Fibroblast of villous mesenchyme (primary cell): ENCODE measurements at regions not wholly inside any gene's neighbourhood (a gene's known extent, or its start where the extent isn't known, plus 50 kb on each side); places are given as distances from the start of the nearest gene placed in this dataset.

ENCODE experiments used
- DNase-seq: peaks from one replicate; pipeline ENCODE4 v3.0.0-alpha.2; 2010; ENCODE audit warnings: low read depth
- H3K4me3 ChIP-seq: 2 replicates; pipeline ENCODE4 v1.5.1; 2011; ENCODE audit warnings: low read depth, mild to moderate bottlenecking, low read length
- TF ChIP-seq, protein P1 (sequence below): IDR thresholded peaks from 2 replicates; pipeline ENCODE4 v1.5.1; 2012; ENCODE audit warnings: low read depth, mild to moderate bottlenecking, low read length; ENCODE audit not compliant: insufficient read depth

GRCh38 chr4:124083711-124084110 is 628.8 kb downstream of the ANKRD50 start:
- DNase-seq: no peak
- H3K4me3 ChIP-seq: no peak overlapping the region
- TF ChIP-seq, protein P1, sequence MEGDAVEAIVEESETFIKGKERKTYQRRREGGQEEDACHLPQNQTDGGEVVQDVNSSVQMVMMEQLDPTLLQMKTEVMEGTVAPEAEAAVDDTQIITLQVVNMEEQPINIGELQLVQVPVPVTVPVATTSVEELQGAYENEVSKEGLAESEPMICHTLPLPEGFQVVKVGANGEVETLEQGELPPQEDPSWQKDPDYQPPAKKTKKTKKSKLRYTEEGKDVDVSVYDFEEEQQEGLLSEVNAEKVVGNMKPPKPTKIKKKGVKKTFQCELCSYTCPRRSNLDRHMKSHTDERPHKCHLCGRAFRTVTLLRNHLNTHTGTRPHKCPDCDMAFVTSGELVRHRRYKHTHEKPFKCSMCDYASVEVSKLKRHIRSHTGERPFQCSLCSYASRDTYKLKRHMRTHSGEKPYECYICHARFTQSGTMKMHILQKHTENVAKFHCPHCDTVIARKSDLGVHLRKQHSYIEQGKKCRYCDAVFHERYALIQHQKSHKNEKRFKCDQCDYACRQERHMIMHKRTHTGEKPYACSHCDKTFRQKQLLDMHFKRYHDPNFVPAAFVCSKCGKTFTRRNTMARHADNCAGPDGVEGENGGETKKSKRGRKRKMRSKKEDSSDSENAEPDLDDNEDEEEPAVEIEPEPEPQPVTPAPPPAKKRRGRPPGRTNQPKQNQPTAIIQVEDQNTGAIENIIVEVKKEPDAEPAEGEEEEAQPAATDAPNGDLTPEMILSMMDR: no peak

GRCh38 chr4:124085561-124086180 is 626.9 kb downstream of the ANKRD50 start:
- no peak overlapping the region for H3K4me3 ChIP-seq
- DNase-seq: peak; percentile 33
- TF ChIP-seq, protein P1: no peak

DNA sequence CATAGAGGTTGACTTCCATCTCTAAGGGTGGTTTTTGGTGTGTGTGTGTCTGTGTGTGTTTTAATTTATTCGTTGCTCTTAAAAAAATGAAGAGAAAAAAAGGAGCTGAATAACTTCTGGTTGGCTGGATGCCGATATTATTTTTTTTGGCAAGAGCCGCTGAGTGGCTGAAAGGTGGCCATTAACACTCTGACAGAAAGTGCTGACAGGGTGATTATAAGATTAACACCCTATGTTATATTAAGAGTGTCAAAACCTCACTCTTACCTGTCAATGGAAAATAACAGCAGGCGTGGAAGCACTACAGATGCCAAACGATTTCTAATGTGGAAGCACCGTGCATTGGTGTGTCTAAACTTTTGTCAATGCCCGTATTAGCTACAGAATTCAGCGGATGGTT is 622.5 kb downstream of the ANKRD50 start:
- H3K4me3 ChIP-seq: no peak overlapping the region
- no peak for DNase-seq
- TF ChIP-seq, protein P1: no peak

DNA sequence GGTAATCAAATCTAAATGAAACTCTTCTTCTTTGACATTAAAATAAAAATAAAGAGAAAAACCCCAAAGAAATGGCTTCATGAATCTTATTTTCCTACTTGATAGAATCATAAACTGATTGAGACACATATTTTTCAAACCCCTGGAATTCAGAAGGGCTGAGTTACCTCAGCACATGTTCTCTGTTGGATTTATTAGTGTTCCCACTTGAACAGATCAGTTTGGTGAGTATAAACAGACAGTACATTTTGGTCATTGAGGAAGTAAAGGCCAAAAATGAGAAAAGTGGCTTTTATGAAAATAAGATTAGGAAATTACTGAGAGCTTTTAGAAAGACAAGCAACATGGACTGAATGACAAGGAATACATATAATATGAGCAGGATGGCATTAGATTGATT is 620.4 kb downstream of the ANKRD50 start:
- H3K4me3 ChIP-seq: no peak overlapping the region
- DNase-seq: no peak
- TF ChIP-seq, protein P1: no peak

- H3K4me3 ChIP-seq: no peak overlapping the region
- DNase-seq: no peak
- TF ChIP-seq, protein P1: no peak
Observed at GRCh38 chr4:124092541-124092984, 620.0 kb downstream of the ANKRD50 start.

GRCh38 chr4:124095621-124096020 is 616.9 kb downstream of the ANKRD50 start:
- no peak overlapping the region for H3K4me3 ChIP-seq
- DNase-seq: no peak
- TF ChIP-seq, protein P1: no peak

- H3K4me3 ChIP-seq: no peak overlapping the region
- no peak for DNase-seq
- TF ChIP-seq, protein P1: no peak
Observed at GRCh38 chr4:124096290-124096689, 616.2 kb downstream of the ANKRD50 start.
